NCI-H2171 treated with DMSO at 0.1 percent for 48 hours (cell line): ENCODE measurements at regions not wholly inside any gene's neighbourhood (a gene's known extent, or its start where the extent isn't known, plus 50 kb on each side); places are given as distances from the start of the nearest gene placed in this dataset.

Source experiments
- DNase-seq: peaks from one replicate; lab custom pipeline; 2025; lab: John Stamatoyannopoulos, UW

GRCh38 chr18:61169386-61169785 is 163.8 kb upstream of the CDH20 start:
- DNase-seq = no peak

- no peak for DNase-seq
Measured at GRCh38 chr18:61172624-61173023, 160.6 kb upstream of the CDH20 start.

- DNase-seq = no peak
Measured at GRCh38 chr18:61173554-61173953, 159.7 kb upstream of the CDH20 start.

- DNase-seq = no peak
Measured at GRCh38 chr18:61183798-61184197, 149.4 kb upstream of the CDH20 start.

- no peak for DNase-seq
Measured at GRCh38 chr18:61187971-61188370, 145.3 kb upstream of the CDH20 start.

DNA sequence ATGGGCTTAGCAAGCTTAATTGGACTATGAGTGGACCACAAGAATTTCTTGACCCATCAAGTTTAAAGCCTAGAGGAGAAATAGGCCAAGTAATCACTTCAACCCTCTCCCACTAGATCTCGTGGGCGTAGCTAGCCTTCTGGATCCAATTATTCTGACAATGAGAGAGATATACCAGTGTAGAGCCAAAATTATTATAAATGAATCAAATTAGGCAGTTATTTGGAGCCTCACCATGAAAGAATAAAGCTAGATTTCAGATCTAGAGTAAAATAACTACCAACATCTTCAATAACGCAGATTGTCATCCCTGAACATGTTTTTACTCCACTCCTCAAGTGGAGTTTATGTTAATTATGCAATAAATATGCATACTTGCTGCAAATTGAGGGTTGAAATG is 143.9 kb upstream of the CDH20 start:
- no peak for DNase-seq

- DNase-seq = no peak
Measured at GRCh38 chr18:61194726-61195125, 138.5 kb upstream of the CDH20 start.

DNA sequence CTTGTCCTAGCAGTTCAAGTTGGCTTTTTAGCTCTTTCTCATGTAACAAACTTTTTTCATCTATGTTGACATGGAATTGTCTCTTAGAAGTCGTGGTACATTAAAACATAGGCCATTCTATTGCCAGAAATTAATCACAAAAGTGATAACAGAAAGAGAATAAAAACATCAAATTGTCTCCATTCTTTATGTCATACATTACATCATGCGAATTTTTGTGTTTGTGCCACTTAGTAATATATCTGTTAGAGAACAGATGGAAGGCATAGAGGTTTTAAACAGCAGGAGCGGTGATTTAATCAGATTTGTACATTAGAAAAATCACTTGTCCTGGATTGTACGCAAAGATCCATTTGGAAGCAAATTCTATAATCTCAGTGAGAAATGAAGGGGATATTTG is 136.5 kb upstream of the CDH20 start:
- DNase-seq = no peak

GRCh38 chr18:61198486-61198885 is 134.7 kb upstream of the CDH20 start:
- DNase-seq = no peak

GRCh38 chr18:61199171-61199848 is 133.9 kb upstream of the CDH20 start:
- no peak for DNase-seq

DNA sequence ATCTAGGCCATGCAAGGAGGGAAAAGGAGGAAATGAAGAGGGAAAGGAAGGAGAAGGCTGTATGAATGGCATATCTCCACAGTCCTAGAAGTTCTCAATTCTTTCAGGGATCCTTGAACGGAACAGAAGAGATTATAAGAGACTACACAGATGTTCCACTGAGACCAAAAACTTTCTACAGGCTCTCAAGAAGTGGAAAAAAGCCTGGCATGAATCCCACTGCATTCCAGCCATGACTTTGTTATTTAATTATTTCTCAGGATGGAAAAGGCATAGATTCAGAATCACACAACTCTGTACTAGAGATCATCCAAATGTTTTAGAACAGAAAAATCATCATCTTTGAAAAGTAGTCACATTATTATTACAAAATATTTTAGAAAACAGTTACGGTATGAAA is 131.7 kb upstream of the CDH20 start:
- no peak for DNase-seq

DNA sequence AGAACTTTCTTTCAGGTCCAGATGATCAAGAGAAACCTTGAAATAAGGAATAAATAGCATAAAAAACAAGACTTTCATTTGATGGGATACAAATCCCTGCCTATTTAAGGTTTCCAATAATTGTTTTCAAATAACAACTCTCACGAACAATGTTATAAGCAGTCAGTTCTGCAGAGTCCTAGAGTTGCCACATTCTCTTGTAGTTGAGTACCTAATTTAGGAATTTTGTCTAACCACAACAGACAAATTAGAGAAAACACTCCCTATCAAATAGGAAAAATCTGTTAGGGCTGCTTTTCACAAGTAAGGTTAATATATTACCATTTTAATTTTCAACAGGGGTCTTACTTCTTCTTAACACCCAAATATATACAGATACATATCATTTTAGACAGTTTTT is 130.1 kb upstream of the CDH20 start:
- no peak for DNase-seq

DNA sequence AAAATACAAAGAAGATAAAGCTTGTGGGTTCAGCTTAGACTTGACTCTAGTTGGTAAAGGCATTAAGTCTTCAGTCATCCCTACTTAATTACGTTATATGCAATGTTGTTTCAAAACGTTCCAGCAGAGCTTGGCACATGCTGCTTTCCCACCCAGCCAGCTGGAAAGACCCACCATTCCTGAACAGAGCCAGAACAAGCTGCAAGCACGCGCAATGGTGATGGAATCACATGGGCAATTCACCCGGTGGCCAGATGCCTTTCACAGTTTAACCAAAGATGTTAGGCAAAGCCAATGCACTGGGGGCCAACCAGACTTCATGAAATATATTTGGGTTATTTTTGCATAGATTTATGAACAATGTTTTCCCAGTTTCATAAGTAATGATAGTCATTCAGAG is 123.4 kb upstream of the CDH20 start:
- no peak for DNase-seq

- DNase-seq = no peak
Measured at GRCh38 chr18:61216051-61216450, 117.2 kb upstream of the CDH20 start.

DNA sequence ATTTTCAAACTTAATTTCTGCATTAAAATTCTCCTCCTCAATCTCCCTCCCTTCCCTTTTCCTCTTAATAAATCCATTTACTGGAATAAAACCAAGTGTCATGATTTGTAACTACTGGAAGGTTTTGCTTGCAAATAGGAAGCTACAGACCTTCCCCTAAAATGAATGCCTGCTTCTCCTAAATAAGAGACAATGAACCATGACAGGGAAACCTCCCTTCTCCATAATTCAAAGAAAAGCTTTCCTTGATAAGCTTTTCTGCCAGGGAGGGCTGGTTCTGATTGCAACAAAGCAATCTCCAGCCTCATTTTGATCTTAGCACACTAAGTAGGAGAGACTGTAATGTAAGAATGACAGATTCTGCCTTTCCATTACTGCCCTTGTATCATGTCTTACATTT is 111.0 kb upstream of the CDH20 start:
- DNase-seq = no peak

- DNase-seq = no peak
Measured at GRCh38 chr18:61225336-61225735, 107.9 kb upstream of the CDH20 start.

GRCh38 chr18:61236356-61237057 is 96.7 kb upstream of the CDH20 start:
- DNase-seq = no peak

GRCh38 chr18:61237529-61237928 is 95.7 kb upstream of the CDH20 start:
- no peak for DNase-seq

GRCh38 chr18:61239051-61239450 is 94.2 kb upstream of the CDH20 start:
- DNase-seq = no peak

DNA sequence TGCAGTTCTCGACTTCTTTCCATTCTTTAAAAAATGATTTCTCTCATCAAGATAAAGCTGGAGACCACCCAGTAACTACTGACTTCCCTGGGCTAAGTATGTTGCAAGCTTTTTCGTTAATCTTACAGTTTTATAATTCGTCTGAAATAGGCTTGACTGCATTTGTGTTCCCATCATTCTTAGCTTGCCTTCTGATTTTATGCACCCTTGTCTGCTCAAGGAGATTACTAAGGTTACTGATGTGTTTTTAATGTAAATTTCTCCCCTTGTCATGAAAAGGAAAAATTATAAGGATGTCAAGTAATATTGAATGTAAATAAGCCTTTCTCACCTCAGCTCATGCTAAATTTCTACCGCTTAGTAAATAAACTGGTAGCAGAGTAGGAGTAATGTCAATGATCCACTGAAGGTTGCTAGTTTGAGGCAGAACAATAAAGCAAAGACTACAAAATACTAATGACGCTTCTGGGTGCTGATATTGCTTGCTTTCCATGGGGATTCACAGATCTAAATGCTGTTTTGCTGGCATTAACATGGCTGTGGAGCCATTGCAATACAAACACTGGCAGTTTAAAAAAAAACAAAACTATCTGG is 91.9 kb upstream of the CDH20 start:
- DNase-seq = no peak

DNA sequence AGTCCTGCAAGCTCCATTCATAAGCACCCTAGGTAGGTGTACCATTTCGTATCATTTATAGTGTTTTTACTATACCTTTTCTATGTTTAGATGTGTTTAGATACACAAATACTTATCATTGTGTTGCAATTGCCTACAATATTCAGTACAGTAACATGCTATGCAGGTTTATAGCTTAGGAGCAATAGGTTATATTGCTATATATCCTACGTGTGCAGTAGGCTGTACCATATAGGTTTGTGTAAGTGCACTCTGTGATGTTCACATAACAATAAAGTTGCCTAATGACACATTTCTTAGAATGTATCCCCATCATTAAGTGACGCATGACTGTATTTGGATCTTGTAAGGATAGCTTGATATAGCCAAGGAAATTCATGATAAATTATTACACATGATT is 88.6 kb upstream of the CDH20 start:
- DNase-seq = no peak

DNA sequence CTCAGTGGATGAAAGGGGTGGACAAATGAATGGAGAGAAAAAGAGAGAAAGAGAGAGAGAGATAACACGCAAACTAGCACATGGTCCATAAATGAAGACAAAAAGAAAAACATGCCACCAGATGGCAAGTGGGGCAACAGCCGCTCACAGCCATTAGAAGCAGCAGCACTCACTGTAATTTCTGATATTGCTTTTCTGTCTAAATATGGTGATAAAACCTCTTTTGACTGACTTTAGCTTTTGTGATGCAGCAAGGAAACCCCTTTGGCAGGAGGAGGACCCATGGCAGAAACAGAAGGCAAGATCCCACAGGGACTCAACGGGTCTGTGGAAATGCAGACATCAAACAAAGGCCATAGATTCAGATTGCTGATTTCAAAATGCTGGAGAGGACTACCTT is 88.0 kb upstream of the CDH20 start:
- DNase-seq = no peak

GRCh38 chr18:61248589-61248988 is 84.6 kb upstream of the CDH20 start:
- no peak for DNase-seq

DNA sequence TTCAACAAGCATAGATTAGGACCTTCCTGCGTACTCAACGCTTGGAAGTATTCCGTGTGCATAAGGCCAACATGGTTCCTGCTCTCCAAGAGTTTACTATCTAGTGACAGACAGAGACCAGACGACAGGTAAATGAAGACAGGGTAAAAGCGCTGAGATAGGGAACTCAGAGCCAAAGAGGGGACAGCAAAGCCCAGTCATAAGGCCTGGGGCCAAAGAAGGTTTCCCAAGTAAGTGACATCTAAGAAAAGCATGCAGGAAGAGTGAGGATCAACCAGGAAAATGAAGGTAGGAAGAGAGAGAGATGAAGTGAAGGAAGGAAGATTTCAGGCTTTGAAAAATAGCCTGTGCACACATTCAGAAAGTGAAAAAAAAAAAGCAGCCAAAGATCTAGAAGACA is 76.9 kb upstream of the CDH20 start:
- no peak for DNase-seq
